ENCODE measurements at regions not wholly inside any gene's neighbourhood (a gene's known extent, or its start where the extent isn't known, plus 50 kb on each side); places are given as distances from the start of the nearest gene placed in this dataset.

DNA sequence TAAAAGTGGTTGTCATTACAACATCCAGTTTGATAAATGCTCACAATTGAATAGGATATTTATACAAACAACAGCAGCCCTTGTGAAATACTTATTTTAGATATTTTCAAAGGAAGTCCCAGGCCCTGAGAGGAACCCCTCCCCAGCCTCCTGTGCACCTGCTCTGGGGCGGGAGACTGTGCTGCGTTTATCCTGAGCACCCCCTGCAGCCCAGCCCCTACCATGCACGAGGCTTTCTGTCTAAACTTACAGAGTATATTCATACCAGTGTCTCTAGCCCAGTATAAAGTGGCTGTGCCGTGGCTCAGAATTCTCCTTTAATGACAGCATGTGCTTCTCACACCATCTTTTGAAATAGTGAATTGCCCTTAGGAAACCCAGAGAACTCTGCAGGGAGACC lies 1084.3 kb downstream of the TMEM121 start:
- TF ChIP-seq, protein P1, sequence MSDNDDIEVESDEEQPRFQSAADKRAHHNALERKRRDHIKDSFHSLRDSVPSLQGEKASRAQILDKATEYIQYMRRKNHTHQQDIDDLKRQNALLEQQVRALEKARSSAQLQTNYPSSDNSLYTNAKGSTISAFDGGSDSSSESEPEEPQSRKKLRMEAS (IDR thresholded peaks at IDR 0.05) = no peak
- TF ChIP-seq YY1 (IDR thresholded peaks at IDR 0.05; ENCODE audit: low read depth) (no peak), CEBPB (IDR thresholded peaks at IDR 0.05) (no peak), TAF1 (IDR thresholded peaks at IDR 0.05; ENCODE audit: low read depth) (no peak), REST (IDR thresholded peaks at IDR 0.05; ENCODE audit: low read depth) (no peak), CREB1 (IDR thresholded peaks at IDR 0.05; ENCODE audit: low read depth) (no peak), RAD21 (IDR thresholded peaks at IDR 0.05; ENCODE audit: low read depth) (no peak), NFIC (IDR thresholded peaks at IDR 0.05) (no peak), USF1 (IDR thresholded peaks at IDR 0.05) (no peak), FOXM1 (IDR thresholded peaks at IDR 0.05; ENCODE audit: borderline replicate concordance, low read depth) (no peak), TCF12 (IDR thresholded peaks at IDR 0.05; ENCODE audit: low read depth) (no peak), EP300 (IDR thresholded peaks at IDR 0.05; ENCODE audit: borderline replicate concordance) (no peak)
